Fibroblast of the aortic adventitia (primary cell): ENCODE measurements at regions not wholly inside any gene's neighbourhood (a gene's known extent, or its start where the extent isn't known, plus 50 kb on each side); places are given as distances from the start of the nearest gene placed in this dataset.

Source experiments
- DNase-seq: peaks from one replicate; pipeline ENCODE4 v3.0.0-alpha.2; 2010; ENCODE audit warnings: low read depth
- H3K4me3 ChIP-seq: 2 replicates; pipeline ENCODE4 v1.5.1; 2011; ENCODE audit warnings: low read depth, mild to moderate bottlenecking, control low read depth, low read length, moderate library complexity
- TF ChIP-seq, protein P1 (sequence below): IDR thresholded peaks from 2 replicates; pipeline ENCODE4 v1.5.1; 2011; ENCODE audit warnings: mild to moderate bottlenecking, low read length, control low read depth, inconsistent platforms; ENCODE audit not compliant: insufficient read depth

DNA sequence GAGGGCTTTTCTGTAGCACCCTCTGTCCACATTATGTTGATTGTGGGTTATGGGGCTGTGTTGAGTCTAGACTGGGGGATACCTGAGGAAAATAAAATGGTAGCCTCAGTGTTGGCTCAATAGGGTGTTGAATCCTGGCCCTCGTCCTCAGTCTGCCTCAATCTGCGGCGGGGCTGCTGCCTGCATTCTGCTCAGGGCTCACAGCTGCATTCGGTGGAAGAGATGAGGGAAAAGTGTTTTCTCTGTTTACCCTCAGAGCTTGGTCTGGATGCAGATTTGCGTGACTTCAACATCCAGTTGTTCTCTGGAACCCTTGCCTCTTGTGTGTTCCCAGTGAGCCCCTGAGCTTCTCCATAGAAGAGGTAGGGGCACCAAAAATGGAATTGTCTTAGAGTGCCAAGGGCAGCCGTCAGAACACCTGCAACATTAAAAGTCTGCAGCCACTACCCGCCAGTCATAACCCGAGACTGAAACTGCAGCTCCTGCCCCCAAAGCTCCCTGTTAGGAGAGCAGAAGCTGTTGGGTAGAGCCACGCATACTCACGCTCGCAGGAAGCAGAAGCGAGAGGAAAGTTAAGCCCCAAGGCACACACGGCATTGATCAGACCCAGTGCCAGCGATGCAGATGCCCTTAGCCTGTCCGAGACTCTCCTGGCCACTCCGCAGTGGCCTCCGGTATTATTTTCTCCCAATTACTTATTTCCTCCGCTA, 215.3 kb upstream of the C1orf174 start:
- no peak for DNase-seq
- TF ChIP-seq, protein P1, sequence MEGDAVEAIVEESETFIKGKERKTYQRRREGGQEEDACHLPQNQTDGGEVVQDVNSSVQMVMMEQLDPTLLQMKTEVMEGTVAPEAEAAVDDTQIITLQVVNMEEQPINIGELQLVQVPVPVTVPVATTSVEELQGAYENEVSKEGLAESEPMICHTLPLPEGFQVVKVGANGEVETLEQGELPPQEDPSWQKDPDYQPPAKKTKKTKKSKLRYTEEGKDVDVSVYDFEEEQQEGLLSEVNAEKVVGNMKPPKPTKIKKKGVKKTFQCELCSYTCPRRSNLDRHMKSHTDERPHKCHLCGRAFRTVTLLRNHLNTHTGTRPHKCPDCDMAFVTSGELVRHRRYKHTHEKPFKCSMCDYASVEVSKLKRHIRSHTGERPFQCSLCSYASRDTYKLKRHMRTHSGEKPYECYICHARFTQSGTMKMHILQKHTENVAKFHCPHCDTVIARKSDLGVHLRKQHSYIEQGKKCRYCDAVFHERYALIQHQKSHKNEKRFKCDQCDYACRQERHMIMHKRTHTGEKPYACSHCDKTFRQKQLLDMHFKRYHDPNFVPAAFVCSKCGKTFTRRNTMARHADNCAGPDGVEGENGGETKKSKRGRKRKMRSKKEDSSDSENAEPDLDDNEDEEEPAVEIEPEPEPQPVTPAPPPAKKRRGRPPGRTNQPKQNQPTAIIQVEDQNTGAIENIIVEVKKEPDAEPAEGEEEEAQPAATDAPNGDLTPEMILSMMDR = no peak
- H3K4me3 ChIP-seq = no peak overlapping the region

DNA sequence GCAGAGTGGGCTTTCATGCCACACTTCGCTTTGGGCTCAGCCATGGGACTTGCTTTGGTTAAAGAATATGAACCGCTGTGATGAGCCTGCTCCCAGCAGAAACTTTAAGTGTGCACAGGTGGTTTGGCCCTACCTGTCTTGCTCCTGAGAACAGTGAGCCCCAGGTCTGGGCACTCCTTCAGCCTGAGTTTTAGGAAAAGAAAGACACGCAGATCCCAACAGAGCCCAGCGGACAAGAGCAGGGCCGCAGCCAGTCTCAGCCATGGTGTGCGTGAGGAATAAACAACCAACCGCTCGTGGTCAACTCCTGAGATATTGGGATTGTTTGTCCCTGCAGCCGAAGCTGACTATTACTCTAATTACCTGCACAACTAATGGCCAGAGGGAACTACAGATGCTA, 217.1 kb upstream of the C1orf174 start:
- no peak for DNase-seq
- no peak overlapping the region for H3K4me3 ChIP-seq

GRCh38 chr1:4118746-4119515, 218.9 kb upstream of the C1orf174 start:
- no peak overlapping the region for H3K4me3 ChIP-seq
- TF ChIP-seq, protein P1 = no peak
- no peak for DNase-seq

More for the DNA sequence above, 217.1 kb upstream of the C1orf174 start:
- TF ChIP-seq, protein P1 = no peak

DNA sequence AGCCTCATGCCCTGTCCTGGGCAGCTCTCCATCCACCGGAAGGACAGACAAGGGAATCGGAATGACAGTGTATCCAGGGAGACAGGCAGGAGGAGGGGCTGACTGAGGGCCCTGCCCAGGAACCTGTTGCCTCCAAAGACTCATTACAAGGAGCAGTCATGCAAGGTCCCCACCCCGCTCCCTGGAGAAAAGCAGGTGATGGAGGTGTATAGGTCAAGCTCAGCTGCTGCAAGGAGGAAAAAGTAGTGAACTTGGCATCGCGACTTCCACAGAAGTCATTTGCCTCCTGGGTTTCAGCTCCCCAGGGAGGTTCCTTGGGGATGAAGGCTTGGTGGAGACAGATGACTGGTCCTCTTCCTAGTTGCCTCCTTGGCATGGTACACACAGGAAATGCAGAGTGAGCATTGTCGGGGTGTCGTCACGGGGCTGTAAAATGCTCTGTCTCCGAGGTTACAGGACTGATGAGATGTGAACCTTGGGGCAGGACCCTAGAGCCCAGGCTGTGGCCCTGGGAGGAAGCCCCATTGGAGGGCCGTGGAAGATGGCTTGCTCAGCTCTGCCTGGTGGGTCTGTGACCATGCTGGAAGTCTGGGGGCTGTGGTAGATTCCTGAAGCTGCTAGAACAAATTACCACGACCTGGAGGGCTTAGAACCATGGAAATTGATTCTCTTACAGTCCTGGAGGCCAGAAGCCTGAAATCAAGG, 219.6 kb upstream of the C1orf174 start:
- no peak overlapping the region for H3K4me3 ChIP-seq
- DNase-seq = no peak
- TF ChIP-seq, protein P1 = no peak

GRCh38 chr1:4120557-4121292, 220.7 kb upstream of the C1orf174 start:
- no peak for DNase-seq
- TF ChIP-seq, protein P1 = no peak

DNA sequence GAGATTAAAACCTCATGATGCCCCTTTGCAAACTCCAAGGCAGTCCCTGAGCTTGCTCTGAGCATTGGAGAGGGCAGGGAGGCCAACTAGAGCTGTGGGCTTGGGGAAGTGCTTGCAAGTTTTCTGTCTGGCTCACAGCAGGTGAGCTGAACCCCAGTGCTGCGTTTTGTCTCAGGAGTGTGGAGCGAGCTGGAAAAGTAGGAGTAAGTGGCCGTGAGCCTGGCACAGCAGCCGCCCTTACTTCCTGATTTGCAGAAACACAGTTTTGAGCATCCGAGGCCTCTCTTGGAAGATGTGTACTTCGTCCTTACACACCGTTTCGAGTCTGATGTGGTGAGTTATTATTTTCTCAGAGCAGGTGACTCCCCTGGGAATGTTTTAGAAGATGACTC, 221.2 kb upstream of the C1orf174 start:
- DNase-seq = no peak
- TF ChIP-seq, protein P1 = no peak

More at GRCh38 chr1:4120557-4121292, 220.7 kb upstream of the C1orf174 start:
- no peak overlapping the region for H3K4me3 ChIP-seq

More for the DNA sequence above, 221.2 kb upstream of the C1orf174 start:
- H3K4me3 ChIP-seq = no peak overlapping the region
